ENCODE measurements at regions not wholly inside any gene's neighbourhood (a gene's known extent, or its start where the extent isn't known, plus 50 kb on each side); places are given as distances from the start of the nearest gene placed in this dataset.

DNA sequence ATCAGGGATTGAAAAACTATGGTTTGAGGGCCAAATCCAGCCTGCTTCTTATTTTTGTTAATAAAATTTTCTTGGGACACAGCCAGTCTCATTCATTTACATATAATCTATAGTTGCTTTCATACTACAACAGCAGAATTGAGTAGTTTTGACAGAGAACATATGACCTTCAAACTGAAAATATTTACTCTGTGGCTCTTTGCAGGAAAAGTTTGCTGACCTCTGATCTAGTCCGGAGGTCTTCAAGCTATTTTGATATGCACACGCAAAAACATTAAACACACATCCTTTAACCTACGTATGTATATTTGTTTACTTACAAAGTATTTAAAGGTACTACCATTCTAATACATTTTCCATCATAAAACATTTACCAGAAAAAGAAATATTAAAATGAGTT is 76.5 kb upstream of the LARGE1 start:
- no peak overlapping the region for H3K27ac ChIP-seq
- no peak for TF ChIP-seq POLR2A (IDR thresholded peaks at IDR 0.05)
- TF ChIP-seq, protein P1, sequence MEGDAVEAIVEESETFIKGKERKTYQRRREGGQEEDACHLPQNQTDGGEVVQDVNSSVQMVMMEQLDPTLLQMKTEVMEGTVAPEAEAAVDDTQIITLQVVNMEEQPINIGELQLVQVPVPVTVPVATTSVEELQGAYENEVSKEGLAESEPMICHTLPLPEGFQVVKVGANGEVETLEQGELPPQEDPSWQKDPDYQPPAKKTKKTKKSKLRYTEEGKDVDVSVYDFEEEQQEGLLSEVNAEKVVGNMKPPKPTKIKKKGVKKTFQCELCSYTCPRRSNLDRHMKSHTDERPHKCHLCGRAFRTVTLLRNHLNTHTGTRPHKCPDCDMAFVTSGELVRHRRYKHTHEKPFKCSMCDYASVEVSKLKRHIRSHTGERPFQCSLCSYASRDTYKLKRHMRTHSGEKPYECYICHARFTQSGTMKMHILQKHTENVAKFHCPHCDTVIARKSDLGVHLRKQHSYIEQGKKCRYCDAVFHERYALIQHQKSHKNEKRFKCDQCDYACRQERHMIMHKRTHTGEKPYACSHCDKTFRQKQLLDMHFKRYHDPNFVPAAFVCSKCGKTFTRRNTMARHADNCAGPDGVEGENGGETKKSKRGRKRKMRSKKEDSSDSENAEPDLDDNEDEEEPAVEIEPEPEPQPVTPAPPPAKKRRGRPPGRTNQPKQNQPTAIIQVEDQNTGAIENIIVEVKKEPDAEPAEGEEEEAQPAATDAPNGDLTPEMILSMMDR (IDR thresholded peaks at IDR 0.05), result no peak
- 77 to 81% methylated on average over 3 of the region's 3 CpGs for WGBS, 2 donors
- H3K9me3 ChIP-seq, result no peaks in the 10 kb centered on the region
- no peak for DNase-seq
- no peaks in the 10 kb centered on the region for H3K27me3 ChIP-seq
- H3K4me3 ChIP-seq, result no peak overlapping the region
- no peaks in the 10 kb centered on the region for H3K36me3 ChIP-seq (ENCODE audit: low read depth, missing control alignments)
- no peaks in the 10 kb centered on the region for H3K4me1 ChIP-seq
- intact Hi-C loops (cut with DNase I; ENCODE audit: low total_unique reads), result no loop called here

DNA sequence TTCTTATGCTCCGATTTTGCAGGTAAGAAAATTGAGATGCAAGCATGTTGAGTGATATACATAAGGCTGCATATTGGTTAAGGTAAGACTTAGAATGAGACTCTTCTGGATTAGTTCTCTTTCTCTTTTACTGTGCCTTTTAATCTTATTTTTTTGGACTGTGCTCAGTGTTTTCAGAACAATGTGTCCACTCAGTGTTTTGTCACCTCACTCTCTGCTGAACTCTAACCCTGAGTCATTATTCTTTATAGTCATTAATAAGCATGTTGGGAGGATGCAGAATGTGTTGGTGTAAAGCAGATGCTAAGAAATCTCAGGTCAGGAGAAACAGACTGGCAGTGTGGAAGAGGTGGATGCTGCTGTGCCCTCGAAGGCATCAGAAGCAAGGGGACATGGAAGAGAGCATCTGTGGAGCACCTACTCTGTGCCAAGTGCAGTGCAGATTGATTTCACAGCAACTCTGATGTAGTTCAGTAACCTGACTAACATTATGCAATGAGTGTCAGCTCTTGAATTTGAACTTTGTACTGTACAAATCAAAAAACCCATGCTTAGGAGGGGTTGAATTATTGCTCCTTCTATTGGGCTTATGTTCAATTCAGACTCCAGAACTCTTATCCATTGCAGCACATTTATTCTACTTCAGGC is 80.7 kb upstream of the LARGE1 start:
- Histone ChIP-seq H3K27ac (no peak overlapping the region), H3K9me3 (no peaks in the 10 kb centered on the region), H3K27me3 (no peaks in the 10 kb centered on the region), H3K4me1 (no peaks in the 10 kb centered on the region), H3K36me3 (ENCODE audit: low read depth, missing control alignments) (no peaks in the 10 kb centered on the region), H3K4me3 (no peak overlapping the region)
- no peak for TF ChIP-seq POLR2A (IDR thresholded peaks at IDR 0.05)
- TF ChIP-seq, protein P1 (IDR thresholded peaks at IDR 0.05), result no peak
- intact Hi-C loops (cut with DNase I; ENCODE audit: low total_unique reads), result no loop called here
- DNase-seq, result no peak
- 75 to 87% methylated on average over 2 of the region's 2 CpGs for WGBS, 2 donors

DNA sequence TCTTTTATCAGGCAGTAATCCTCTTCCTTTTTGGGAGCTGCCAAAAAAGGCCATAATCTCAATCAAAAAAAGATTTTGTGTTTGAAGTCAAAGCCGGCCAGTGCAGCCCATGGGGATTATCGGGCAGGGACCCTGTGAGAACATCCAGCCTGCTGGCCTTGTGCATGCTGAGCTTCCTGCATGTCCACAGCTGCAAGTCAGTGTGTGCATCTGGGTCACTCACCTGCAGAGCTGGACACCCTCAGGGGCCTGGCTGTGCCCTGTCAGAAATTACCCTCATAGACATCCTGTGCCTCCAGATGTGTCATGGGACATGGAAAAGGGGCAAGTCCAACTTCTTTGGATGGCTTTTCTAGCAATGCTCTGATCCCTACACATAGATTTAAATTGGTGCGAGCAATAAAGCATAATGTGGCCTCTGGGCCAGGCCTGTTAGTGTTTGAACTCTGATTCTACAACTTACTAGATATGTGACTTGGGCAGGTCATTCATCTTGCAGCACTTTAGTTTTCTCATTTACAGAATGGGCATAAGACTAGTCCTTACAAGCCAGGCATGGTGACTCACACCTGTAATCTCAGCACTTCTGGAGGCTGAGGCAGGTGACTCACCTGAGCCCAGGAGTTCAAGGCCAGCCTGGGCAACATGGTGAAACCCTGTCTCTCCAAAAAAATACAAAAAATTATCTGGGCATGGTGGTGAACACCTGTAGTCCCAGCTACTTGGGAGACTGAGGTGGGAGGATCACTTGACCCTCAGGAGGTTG is 81.6 kb upstream of the LARGE1 start:
- Histone ChIP-seq H3K27me3 (no peaks in the 10 kb centered on the region), H3K9me3 (no peaks in the 10 kb centered on the region), H3K27ac (no peak overlapping the region), H3K4me1 (no peaks in the 10 kb centered on the region), H3K36me3 (ENCODE audit: low read depth, missing control alignments) (no peaks in the 10 kb centered on the region), H3K4me3 (no peak overlapping the region)
- 56 to 68% methylated on average over 3 of the region's 3 CpGs for WGBS, 2 donors
- no peak for DNase-seq
- intact Hi-C loops (cut with DNase I; ENCODE audit: low total_unique reads), result no loop called here
- no peak for TF ChIP-seq POLR2A (IDR thresholded peaks at IDR 0.05)
- TF ChIP-seq, protein P1 (IDR thresholded peaks at IDR 0.05), result no peak

DNA sequence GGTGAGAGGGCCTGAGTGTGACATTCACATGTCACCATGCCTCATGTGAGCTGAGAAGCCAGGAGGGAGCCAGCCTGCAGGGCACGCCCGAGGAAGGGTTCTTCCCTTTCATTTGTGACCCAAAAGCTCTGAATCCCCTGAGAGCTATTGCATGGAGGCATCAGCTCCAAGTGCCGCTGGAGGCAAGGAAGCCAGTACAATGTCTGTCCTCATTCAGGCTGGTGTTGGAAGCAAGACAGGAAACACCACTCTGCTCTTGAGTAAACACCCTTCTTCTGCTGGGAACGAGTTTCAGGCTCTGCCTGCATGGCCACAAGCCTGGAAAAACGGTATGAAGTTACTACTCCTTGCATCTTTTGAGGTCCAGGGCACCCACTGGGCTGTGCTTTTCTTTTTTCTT is 83.8 kb upstream of the LARGE1 start:
- WGBS, 2 donors, result 55 to 83% methylated on average over 2 to 5 of the region's 5 CpGs
- no peak for TF ChIP-seq POLR2A (IDR thresholded peaks at IDR 0.05)
- TF ChIP-seq, protein P1 (IDR thresholded peaks at IDR 0.05), result no peak
- intact Hi-C loops (cut with DNase I; ENCODE audit: low total_unique reads), result no loop called here
- Histone ChIP-seq H3K27me3 (no peaks in the 10 kb centered on the region), H3K9me3 (no peaks in the 10 kb centered on the region), H3K36me3 (ENCODE audit: low read depth, missing control alignments) (no peaks in the 10 kb centered on the region), H3K4me1 (no peaks in the 10 kb centered on the region), H3K4me3 (no peak overlapping the region), H3K27ac (no peak overlapping the region)
- DNase-seq, result no peak

Data from testis (tissue), 2 donors.